Ovary (tissue), 3 donors: ENCODE measurements at regions not wholly inside any gene's neighbourhood (a gene's known extent, or its start where the extent isn't known, plus 50 kb on each side); places are given as distances from the start of the nearest gene placed in this dataset.

Experiments
- EP300 ChIP-seq: sonication (generic); formaldehyde crosslinking; IDR thresholded peaks from one replicate; pipeline ENCODE4 v1.6.1; 2017; ENCODE audit warnings: antibody characterized with exemption
- POLR2A ChIP-seq: fragments of 450-650 bp; IDR thresholded peaks from one replicate; pipeline ENCODE4 v1.6.1; 2017; ENCODE audit warnings: antibody characterized with exemption, mild to moderate bottlenecking, moderate library complexity
- TF ChIP-seq, protein P1 (sequence below), 3 donors: fragments of 450-650 bp in 2 of 3; fragments of 200-600 bp in 1 of 3; IDR thresholded peaks; one replicate each; pipeline versions ENCODE4 v1.5.1 to v1.8.0; 2016 to 2022; ENCODE audit warnings: antibody characterized with exemption in 3 of 3, mild to moderate bottlenecking in 1 of 3
- donor health status: DM: no; HTN: no; CAD: no.

DNA sequence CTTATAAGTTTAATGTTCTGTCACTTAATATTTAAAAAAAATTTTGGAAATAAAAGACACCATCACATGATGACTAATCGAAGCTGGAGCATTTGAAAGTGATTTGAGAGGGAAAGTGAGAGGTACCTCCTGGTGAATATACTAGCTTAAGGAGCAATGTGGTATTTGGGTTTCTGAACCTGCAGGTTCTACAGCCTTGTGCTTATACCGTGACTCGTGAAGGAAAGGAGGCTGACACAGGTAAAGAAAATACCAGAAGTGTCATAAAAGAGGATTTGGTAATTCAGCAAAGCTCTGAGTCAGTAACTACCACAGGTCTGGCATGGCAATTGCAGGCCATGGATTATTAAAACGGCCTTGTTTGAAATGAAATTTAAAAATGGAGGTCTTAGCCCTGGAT, 151.0 kb downstream of the SLC38A4 start:
- TF ChIP-seq, protein P1, sequence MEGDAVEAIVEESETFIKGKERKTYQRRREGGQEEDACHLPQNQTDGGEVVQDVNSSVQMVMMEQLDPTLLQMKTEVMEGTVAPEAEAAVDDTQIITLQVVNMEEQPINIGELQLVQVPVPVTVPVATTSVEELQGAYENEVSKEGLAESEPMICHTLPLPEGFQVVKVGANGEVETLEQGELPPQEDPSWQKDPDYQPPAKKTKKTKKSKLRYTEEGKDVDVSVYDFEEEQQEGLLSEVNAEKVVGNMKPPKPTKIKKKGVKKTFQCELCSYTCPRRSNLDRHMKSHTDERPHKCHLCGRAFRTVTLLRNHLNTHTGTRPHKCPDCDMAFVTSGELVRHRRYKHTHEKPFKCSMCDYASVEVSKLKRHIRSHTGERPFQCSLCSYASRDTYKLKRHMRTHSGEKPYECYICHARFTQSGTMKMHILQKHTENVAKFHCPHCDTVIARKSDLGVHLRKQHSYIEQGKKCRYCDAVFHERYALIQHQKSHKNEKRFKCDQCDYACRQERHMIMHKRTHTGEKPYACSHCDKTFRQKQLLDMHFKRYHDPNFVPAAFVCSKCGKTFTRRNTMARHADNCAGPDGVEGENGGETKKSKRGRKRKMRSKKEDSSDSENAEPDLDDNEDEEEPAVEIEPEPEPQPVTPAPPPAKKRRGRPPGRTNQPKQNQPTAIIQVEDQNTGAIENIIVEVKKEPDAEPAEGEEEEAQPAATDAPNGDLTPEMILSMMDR (IDR thresholded peaks at IDR 0.05), result no peak
- TF ChIP-seq POLR2A (no peak), EP300 (no peak)
